ENCODE measurements at regions not wholly inside any gene's neighbourhood (a gene's known extent, or its start where the extent isn't known, plus 50 kb on each side); places are given as distances from the start of the nearest gene placed in this dataset.

DNA sequence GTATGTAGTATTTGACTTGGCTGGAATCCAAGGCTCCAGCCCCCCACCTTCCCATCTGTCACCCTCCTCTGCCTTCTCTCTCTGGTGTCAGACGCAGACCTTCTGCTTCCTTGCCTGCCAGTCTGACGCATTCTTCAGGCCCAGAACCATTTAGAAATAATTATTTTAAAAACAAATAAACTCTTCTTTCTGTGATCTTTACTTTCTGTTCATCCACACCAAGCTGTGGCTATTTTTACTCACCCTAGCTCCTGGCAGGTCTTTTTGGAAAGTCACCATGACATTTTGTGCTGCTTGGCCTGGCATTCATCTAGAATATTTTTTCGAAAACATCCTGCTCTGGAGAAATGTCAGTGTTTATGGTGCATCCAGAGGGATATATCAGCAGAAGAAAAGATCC is 330.7 kb upstream of the ASIC2 start:
- Histone ChIP-seq H3K36me3 (replicated peaks in 1 of 2; ENCODE audit: control insufficient read depth in 1 of 2, insufficient read depth in 2 of 2, low read length in 2 of 2) (no peaks in the 10 kb centered on the region), H3K9ac (ENCODE audit: insufficient read depth, low read depth, low read length) (no peak overlapping the region), H3K9me3 (ENCODE audit: low read length) (no peaks in the 10 kb centered on the region), H3K79me2 (ENCODE audit: insufficient read depth, low read length) (no peaks in the 10 kb centered on the region), H3K4me2 (ENCODE audit: low read depth, low read length) (no peak overlapping the region), H3K27ac (ENCODE audit: extremely low read length, insufficient read depth, low read length) (no peak overlapping the region), H4K20me1 (ENCODE audit: insufficient read depth, low read length) (no peaks in the 10 kb centered on the region), H2AFZ (ENCODE audit: low read length) (no peak overlapping the region), H3K27me3 (ENCODE audit: control insufficient read depth in 1 of 2, insufficient read depth in 2 of 2, low read length in 2 of 2) (no peaks in the 10 kb centered on the region), H3K4me3 (replicated peaks in 1 of 3; ENCODE audit: insufficient read depth in 1 of 3, low read depth in 2 of 3, low read length in 3 of 3) (no peak overlapping the region), H3K4me1 (ENCODE audit: insufficient read depth, low read length) (no peaks in the 10 kb centered on the region)
- DNase-seq (ENCODE audit: low spot score) (no peak), ATAC-seq (no peak), FAIRE-seq (no peak)
- no TSS peak for BruUV-seq (replicated peaks)
- in situ Hi-C loops (cut with HindIII; ENCODE audit: extremely low pct_ligation_motif_present, low pct_unique_long_range_greater_than_20kb) (no loop called here), intact Hi-C loops (cut with micrococcal nuclease; ENCODE audit: unreplicated experiment) (no loop called here)
- TF ChIP-seq, protein P1, sequence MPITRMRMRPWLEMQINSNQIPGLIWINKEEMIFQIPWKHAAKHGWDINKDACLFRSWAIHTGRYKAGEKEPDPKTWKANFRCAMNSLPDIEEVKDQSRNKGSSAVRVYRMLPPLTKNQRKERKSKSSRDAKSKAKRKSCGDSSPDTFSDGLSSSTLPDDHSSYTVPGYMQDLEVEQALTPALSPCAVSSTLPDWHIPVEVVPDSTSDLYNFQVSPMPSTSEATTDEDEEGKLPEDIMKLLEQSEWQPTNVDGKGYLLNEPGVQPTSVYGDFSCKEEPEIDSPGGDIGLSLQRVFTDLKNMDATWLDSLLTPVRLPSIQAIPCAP (CRISPR knock-in tag; IDR thresholded peaks at IDR 0.05; ENCODE audit: low read depth): no peak
- TF ChIP-seq ZNF615 (CRISPR knock-in tag; IDR thresholded peaks at IDR 0.05; ENCODE audit: borderline replicate concordance): no peak
- no peak for TF ChIP-seq ZBTB38 (CRISPR knock-in tag; IDR thresholded peaks at IDR 0.05)
- TF ChIP-seq, protein P2, sequence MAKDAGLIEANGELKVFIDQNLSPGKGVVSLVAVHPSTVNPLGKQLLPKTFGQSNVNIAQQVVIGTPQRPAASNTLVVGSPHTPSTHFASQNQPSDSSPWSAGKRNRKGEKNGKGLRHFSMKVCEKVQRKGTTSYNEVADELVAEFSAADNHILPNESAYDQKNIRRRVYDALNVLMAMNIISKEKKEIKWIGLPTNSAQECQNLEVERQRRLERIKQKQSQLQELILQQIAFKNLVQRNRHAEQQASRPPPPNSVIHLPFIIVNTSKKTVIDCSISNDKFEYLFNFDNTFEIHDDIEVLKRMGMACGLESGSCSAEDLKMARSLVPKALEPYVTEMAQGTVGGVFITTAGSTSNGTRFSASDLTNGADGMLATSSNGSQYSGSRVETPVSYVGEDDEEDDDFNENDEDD (CRISPR knock-in tag; IDR thresholded peaks at IDR 0.05; ENCODE audit: borderline replicate concordance): no peak
- 3% methylated on average over 3 of the region's 3 CpGs for WGBS (ENCODE audit: low lambda C conversion rate)
- ChIA-PET CTCF (ENCODE audit: low intra/inter-chr PET ratio, low total read pairs) (no interaction called here), POLR2A (no interaction called here)

DNA sequence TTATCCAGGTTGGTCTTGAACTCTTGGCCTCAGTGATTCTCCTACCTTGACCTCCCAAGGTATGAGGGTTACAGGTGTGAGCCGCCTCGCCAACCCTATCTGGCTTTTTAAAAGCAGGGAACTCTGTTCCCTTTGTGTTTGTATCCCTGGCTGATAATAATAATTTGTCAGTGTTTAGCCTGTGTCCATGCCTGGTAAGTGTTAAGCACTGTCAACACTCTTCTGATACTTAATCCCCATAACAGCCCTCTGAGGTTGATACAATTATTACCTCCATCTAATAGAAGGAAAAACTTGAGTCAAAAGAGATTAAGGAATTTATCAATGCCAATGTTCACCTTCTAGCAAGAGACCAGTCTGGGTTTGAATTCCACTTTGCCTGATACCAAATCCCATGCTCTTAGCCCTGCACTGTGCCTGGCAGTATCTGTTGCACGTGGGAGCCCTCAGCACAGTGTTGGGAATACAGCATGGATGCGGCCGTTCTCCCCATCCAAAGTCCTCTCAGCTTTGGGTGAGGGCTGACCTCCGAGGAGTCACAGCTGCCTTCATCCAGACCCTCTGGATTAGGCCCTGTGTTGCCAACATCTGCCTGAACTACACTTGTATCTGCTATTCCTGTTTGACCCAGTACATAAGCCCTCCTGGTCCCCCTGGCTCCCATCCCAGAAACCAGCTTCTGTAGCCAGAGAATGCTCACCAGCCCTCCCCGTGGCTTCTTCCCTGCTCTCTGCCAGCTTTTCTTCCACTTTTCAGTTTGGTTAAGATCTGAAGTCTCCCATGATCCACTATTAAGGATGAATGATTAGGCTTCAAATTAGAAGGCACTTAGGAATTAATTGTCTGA is 335.6 kb upstream of the ASIC2 start:
- ATAC-seq: no peak
- WGBS (ENCODE audit: low lambda C conversion rate): 2% methylated on average over 4 of the region's 7 CpGs
- no peak overlapping the region for H3K27ac ChIP-seq (ENCODE audit: extremely low read length, insufficient read depth, low read length)
- BruUV-seq (replicated peaks): no TSS peak
- no peak overlapping the region for H3K4me3 ChIP-seq (replicated peaks in 1 of 3; ENCODE audit: insufficient read depth in 1 of 3, low read depth in 2 of 3, low read length in 3 of 3)
- no peak for FAIRE-seq
- H3K9ac ChIP-seq (ENCODE audit: insufficient read depth, low read depth, low read length): no peak overlapping the region
- no peak overlapping the region for H3K4me2 ChIP-seq (ENCODE audit: low read depth, low read length)
- no peaks in the 10 kb centered on the region for H3K36me3 ChIP-seq (replicated peaks in 1 of 2; ENCODE audit: control insufficient read depth in 1 of 2, insufficient read depth in 2 of 2, low read length in 2 of 2)
- ChIA-PET POLR2A (no interaction called here), CTCF (ENCODE audit: low intra/inter-chr PET ratio, low total read pairs) (no interaction called here)
- H3K79me2 ChIP-seq (ENCODE audit: insufficient read depth, low read length): no peaks in the 10 kb centered on the region
- in situ Hi-C loops (cut with HindIII; ENCODE audit: extremely low pct_ligation_motif_present, low pct_unique_long_range_greater_than_20kb) (no loop called here), intact Hi-C loops (cut with micrococcal nuclease; ENCODE audit: unreplicated experiment) (no loop called here)
- H3K4me1 ChIP-seq (ENCODE audit: insufficient read depth, low read length): no peaks in the 10 kb centered on the region
- DNase-seq (ENCODE audit: low spot score): no peak
- H3K27me3 ChIP-seq (ENCODE audit: control insufficient read depth in 1 of 2, insufficient read depth in 2 of 2, low read length in 2 of 2): no peaks in the 10 kb centered on the region
- no peak overlapping the region for H2AFZ ChIP-seq (ENCODE audit: low read length)
- H3K9me3 ChIP-seq (ENCODE audit: low read length): no peaks in the 10 kb centered on the region
- no peaks in the 10 kb centered on the region for H4K20me1 ChIP-seq (ENCODE audit: insufficient read depth, low read length)
- no peak for TF ChIP-seq RBFOX2 (IDR thresholded peaks at IDR 0.05; ENCODE audit: low read depth, low read length)
- no peak for TF ChIP-seq SNAI1 (CRISPR knock-in tag; IDR thresholded peaks at IDR 0.05; ENCODE audit: borderline replicate concordance)
- no peak for TF ChIP-seq MATR3 (CRISPR knock-in tag; IDR thresholded peaks at IDR 0.05)
- no peak for TF ChIP-seq ZNF567 (CRISPR knock-in tag; IDR thresholded peaks at IDR 0.05; ENCODE audit: borderline replicate concordance)
- TF ChIP-seq ZFP36L1 (CRISPR knock-in tag; IDR thresholded peaks at IDR 0.05): no peak
- TF ChIP-seq ZNF33A (CRISPR knock-in tag; IDR thresholded peaks at IDR 0.05; ENCODE audit: borderline replicate concordance): no peak
- no peak for TF ChIP-seq ZNF180 (CRISPR knock-in tag; IDR thresholded peaks at IDR 0.05; ENCODE audit: borderline replicate concordance, low read depth)
- TF ChIP-seq, protein P3, sequence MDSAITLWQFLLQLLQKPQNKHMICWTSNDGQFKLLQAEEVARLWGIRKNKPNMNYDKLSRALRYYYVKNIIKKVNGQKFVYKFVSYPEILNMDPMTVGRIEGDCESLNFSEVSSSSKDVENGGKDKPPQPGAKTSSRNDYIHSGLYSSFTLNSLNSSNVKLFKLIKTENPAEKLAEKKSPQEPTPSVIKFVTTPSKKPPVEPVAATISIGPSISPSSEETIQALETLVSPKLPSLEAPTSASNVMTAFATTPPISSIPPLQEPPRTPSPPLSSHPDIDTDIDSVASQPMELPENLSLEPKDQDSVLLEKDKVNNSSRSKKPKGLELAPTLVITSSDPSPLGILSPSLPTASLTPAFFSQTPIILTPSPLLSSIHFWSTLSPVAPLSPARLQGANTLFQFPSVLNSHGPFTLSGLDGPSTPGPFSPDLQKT (CRISPR knock-in tag; IDR thresholded peaks at IDR 0.05; ENCODE audit: borderline replicate concordance): no peak
- no peak for TF ChIP-seq ETV6 (CRISPR knock-in tag; conservative IDR thresholded peaks at IDR 0.05)
- no peak for TF ChIP-seq ZNF589 (CRISPR knock-in tag; conservative IDR thresholded peaks at IDR 0.05)
- TF ChIP-seq ZBTB3 (CRISPR knock-in tag; IDR thresholded peaks at IDR 0.05; ENCODE audit: borderline replicate concordance, low read depth): no peak
- no peak for TF ChIP-seq ZFP37 (CRISPR knock-in tag; IDR thresholded peaks at IDR 0.05; ENCODE audit: borderline replicate concordance)

Data from HepG2 (cell line).